Ascending aorta (tissue), 2 donors: ENCODE measurements at regions not wholly inside any gene's neighbourhood (a gene's known extent, or its start where the extent isn't known, plus 50 kb on each side); places are given as distances from the start of the nearest gene placed in this dataset.

Source experiments
- DNase-seq, 2 donors: peaks; one replicate each; pipeline ENCODE4 v3.0.0-alpha.2; 2019; ENCODE audit warnings: low spot score in 2 of 2
- H3K27ac ChIP-seq, 2 donors: fragments of 200-600 bp; sonication (generic); one replicate each; pipeline ENCODE4 v1.5.1; 2016 to 2017; ENCODE audit warnings: mild to moderate bottlenecking in 1 of 2
- H3K27me3 ChIP-seq: fragments of 200-600 bp; sonication (generic); one replicate; pipeline ENCODE4 v1.5.1; 2017
- H3K36me3 ChIP-seq, 2 donors: fragments of 200-600 bp; sonication (generic); one replicate each; pipeline ENCODE4 v1.5.1; 2016
- H3K4me1 ChIP-seq, 2 donors: fragments of 200-600 bp; sonication (generic); one replicate each; pipeline ENCODE4 v1.5.1; 2016 to 2017; ENCODE audit warnings: mild to moderate bottlenecking in 1 of 2
- H3K4me3 ChIP-seq, 2 donors: fragments of 200-600 bp; sonication (generic); one replicate each; pipeline ENCODE4 v1.5.1; 2016 to 2017; ENCODE audit warnings: mild to moderate bottlenecking in 1 of 2
- H3K9me3 ChIP-seq, 2 donors: fragments of 200-600 bp; sonication (generic); one replicate each; pipeline ENCODE4 v1.5.1; 2016
- intact Hi-C: fragments of 100-400 bp; cut with DNase I; formaldehyde crosslinking; loops from one replicate; pipeline ENCODE4 v1.15.1; 2023
- TF ChIP-seq, protein P1 (sequence below), 3 experiments: fragments of 200-600 bp in 2 of 3; fragments of 450-650 bp in 1 of 3; sonication (generic) in 2 of 3; IDR thresholded peaks; one replicate each; pipeline ENCODE4 v1.5.1; 2016 to 2019; ENCODE audit warnings: antibody characterized with exemption in 3 of 3, mild to moderate bottlenecking in 1 of 3, moderate library complexity in 1 of 3

DNA sequence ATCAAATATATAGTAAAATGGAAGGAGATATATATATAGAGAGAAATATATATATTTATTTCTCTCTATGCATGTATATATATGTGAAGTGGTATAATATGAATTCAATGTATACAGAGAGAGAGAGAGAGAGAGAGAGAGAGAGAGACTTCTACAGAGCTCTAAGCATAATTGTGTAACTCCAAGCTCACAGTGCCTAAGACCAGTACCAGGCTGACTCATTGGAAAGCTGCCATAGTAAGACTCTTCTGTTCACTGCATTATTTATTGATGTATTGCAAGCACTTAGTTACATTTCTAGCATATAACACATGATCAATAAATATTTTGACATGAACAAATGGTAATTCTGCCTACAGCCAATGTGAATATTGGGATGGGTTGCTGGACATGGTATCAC lies 1734.7 kb downstream of the SLITRK1 start:
- intact Hi-C loops = no loop called here

DNA sequence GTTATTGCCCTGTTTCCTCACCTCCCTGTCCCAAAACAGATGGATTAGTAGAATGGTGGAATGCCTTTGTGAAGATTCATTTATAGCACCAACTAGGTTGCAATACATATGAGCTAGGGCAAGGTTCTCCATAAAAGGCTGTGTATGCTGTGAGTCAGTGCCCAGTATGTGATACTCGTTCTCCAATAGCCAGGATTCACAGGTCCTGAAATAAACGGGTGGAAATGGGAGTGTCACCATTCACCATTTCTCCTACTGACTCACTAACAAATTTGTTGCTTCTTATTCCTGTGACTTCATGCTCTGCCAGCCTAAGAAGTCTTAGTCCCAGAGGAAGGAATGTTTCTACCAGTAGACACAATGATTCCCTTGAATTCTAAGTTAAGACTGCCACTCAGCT lies 1745.4 kb downstream of the SLITRK1 start:
- no peak for DNase-seq
- intact Hi-C loops = no loop called here
- Histone ChIP-seq H3K27ac (no peak overlapping the region), H3K36me3 (no peaks in the 10 kb centered on the region), H3K4me3 (no peak overlapping the region), H3K4me1 (no peaks in the 10 kb centered on the region), H3K9me3 (no peaks in the 10 kb centered on the region), H3K27me3 (no peaks in the 10 kb centered on the region)
- TF ChIP-seq, protein P1, sequence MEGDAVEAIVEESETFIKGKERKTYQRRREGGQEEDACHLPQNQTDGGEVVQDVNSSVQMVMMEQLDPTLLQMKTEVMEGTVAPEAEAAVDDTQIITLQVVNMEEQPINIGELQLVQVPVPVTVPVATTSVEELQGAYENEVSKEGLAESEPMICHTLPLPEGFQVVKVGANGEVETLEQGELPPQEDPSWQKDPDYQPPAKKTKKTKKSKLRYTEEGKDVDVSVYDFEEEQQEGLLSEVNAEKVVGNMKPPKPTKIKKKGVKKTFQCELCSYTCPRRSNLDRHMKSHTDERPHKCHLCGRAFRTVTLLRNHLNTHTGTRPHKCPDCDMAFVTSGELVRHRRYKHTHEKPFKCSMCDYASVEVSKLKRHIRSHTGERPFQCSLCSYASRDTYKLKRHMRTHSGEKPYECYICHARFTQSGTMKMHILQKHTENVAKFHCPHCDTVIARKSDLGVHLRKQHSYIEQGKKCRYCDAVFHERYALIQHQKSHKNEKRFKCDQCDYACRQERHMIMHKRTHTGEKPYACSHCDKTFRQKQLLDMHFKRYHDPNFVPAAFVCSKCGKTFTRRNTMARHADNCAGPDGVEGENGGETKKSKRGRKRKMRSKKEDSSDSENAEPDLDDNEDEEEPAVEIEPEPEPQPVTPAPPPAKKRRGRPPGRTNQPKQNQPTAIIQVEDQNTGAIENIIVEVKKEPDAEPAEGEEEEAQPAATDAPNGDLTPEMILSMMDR (IDR thresholded peaks at IDR 0.05) = no peak

More for the DNA sequence above, 1734.7 kb downstream of the SLITRK1 start:
- H3K4me1 ChIP-seq = no peaks in the 10 kb centered on the region
- TF ChIP-seq, protein P1 (IDR thresholded peaks at IDR 0.05) = no peak
- H3K9me3 ChIP-seq = no peaks in the 10 kb centered on the region
- no peak overlapping the region for H3K27ac ChIP-seq
- DNase-seq = no peak
- no peaks in the 10 kb centered on the region for H3K36me3 ChIP-seq
- H3K27me3 ChIP-seq = no peaks in the 10 kb centered on the region
- no peak overlapping the region for H3K4me3 ChIP-seq

DNA sequence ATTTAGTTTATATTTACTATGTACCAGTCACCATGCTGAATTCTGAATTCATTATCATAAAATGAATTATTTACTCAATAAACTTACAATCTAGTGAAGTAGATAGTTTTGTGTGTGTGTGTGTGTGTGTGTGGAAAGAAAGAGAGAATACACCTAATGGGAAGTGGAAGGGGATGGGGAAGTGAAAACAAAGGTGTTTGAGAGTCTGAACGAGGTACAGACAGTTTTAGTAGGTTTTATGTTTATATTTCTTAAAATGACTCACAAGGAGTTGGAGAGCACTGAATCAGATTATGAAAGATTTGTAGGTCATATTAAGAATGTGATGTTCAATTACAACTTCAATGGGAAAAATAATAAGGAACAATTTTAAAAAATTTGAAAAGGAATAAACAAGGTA lies 1753.0 kb downstream of the SLITRK1 start:
- TF ChIP-seq, protein P1 (IDR thresholded peaks at IDR 0.05) = no peak
- Histone ChIP-seq H3K36me3 (no peaks in the 10 kb centered on the region), H3K4me3 (no peak overlapping the region), H3K9me3 (no peaks in the 10 kb centered on the region), H3K27me3 (no peaks in the 10 kb centered on the region), H3K27ac (no peak overlapping the region), H3K4me1 (no peaks in the 10 kb centered on the region)
- DNase-seq = no peak
- intact Hi-C loops = no loop called here

DNA sequence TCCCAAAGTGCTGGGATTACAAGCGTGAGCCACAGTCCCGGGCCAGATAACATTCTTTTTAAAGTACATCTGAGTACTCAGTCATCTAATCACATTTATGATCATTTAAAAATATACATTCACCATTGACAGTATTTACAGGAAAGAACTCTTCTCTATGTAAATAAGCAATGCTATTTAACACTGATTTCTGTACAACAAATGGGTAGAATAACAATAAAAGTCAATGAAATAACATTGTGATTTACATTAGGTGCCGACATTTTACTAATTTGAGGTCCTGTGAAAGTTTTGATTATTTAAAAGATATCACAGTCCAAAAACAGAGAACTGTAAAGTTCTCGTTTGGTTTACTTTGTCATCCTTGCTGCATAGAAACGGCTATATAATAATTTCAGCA lies 1763.7 kb downstream of the SLITRK1 start:
- Histone ChIP-seq H3K9me3 (no peaks in the 10 kb centered on the region), H3K36me3 (no peaks in the 10 kb centered on the region), H3K4me1 (no peaks in the 10 kb centered on the region), H3K27ac (no peak overlapping the region), H3K27me3 (no peaks in the 10 kb centered on the region), H3K4me3 (no peak overlapping the region)
- DNase-seq = no peak
- intact Hi-C loops = no loop called here
- TF ChIP-seq, protein P1 (IDR thresholded peaks at IDR 0.05) = no peak

DNA sequence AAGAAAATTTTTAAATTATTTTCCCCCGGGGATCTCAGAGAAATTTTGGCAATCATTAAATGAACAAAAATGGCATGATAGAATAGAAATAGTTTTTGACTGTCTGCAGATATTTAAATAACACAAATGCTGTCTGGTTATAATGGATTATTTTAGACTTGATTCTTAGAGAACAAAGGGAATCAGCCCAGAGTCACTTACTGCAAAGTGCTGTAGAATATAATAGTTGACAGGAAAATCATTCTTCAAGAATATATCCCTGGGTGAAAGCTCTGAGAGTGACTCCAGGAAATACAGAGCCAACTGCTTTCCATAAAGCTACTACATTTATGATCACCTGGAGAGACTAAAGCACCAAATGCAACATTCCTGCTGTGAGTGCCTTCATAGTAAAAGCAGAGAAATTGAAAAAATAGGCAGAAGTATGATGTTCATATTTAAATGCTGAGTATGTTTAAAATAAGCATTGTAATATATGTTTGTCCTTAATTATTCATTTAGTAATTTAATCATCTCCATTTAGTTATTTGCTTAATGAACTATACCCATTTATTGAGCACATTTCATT lies 1765.8 kb downstream of the SLITRK1 start:
- intact Hi-C loops = no loop called here
- DNase-seq = no peak
- Histone ChIP-seq H3K27ac (no peak overlapping the region), H3K36me3 (no peaks in the 10 kb centered on the region), H3K9me3 (no peaks in the 10 kb centered on the region), H3K27me3 (no peaks in the 10 kb centered on the region), H3K4me3 (no peak overlapping the region), H3K4me1 (no peaks in the 10 kb centered on the region)
- TF ChIP-seq, protein P1 (IDR thresholded peaks at IDR 0.05) = no peak

DNA sequence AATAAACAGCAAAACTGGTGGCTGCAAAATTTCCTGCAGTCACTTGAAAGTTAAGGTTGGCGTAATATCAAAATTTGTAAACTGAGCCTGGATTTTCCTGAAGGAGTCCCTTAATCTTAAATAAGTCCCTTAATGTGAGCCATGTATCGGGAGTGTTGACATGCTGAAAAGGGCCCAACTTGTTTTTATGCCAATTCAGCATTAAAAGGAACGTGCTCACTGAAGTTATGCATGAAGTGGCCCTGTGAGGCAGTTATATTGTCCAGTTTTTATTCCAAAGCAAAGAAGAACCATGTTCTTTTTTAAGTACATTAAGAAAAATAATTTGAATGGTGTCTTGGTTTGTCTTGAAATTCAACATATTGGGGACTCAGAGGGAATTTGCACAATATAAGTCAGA lies 1766.9 kb downstream of the SLITRK1 start:
- H3K9me3 ChIP-seq = no peaks in the 10 kb centered on the region
- intact Hi-C loops = no loop called here

More for the DNA sequence above, 1766.9 kb downstream of the SLITRK1 start:
- no peaks in the 10 kb centered on the region for H3K27me3 ChIP-seq
- no peak for DNase-seq
- no peaks in the 10 kb centered on the region for H3K36me3 ChIP-seq
- no peaks in the 10 kb centered on the region for H3K4me1 ChIP-seq
- TF ChIP-seq, protein P1 (IDR thresholded peaks at IDR 0.05) = no peak
- H3K4me3 ChIP-seq = no peak overlapping the region
- no peak overlapping the region for H3K27ac ChIP-seq
